Lower leg skin (tissue), 3 donors: ENCODE measurements at regions not wholly inside any gene's neighbourhood (a gene's known extent, or its start where the extent isn't known, plus 50 kb on each side); places are given as distances from the start of the nearest gene placed in this dataset.

Source experiments
- POLR2A ChIP-seq, 2 donors: fragments of 450-650 bp; IDR thresholded peaks; one replicate each; pipeline ENCODE4 v1.6.1; 2016 to 2017; ENCODE audit warnings: antibody characterized with exemption in 2 of 2, mild to moderate bottlenecking in 1 of 2, moderate library complexity in 1 of 2
- TF ChIP-seq, protein P1 (sequence below), 3 donors: fragments of 450-650 bp; IDR thresholded peaks; one replicate each; pipeline ENCODE4 v1.5.1; 2016; ENCODE audit warnings: antibody characterized with exemption in 3 of 3, mild to moderate bottlenecking in 3 of 3, moderate library complexity in 2 of 3

DNA sequence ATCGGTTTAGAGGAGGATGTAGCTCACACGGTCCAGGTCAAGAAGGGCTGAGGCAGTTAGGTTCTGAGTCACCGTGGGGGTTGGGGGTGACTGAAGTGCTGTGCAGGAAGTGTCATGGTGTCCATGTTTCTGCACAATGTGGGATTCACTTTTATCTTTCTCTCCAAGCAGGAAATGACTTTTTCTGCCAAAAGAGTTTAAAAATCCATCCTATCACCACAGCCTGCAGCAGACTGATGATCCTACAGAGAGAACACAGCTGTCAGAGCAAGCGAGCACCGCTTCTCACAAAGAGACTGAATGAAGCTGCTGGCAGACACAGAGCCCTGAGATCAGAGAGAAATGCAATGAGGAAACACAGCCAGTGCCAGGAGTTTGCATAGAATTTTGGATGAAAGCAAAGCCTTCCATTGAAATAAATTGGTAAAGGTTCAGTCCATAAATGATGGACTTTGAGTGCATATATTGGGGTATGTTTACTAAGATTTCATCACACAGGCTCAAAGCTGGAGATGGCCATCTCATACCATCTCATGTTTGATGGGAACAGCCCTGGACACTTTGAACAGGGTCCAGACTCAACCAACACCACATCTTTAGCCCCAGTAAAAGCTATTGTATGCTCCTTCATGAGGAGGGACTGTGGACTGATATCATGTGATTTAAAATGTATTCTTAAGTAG is 213.9 kb upstream of the FBXL7 start:
- TF ChIP-seq, protein P1, sequence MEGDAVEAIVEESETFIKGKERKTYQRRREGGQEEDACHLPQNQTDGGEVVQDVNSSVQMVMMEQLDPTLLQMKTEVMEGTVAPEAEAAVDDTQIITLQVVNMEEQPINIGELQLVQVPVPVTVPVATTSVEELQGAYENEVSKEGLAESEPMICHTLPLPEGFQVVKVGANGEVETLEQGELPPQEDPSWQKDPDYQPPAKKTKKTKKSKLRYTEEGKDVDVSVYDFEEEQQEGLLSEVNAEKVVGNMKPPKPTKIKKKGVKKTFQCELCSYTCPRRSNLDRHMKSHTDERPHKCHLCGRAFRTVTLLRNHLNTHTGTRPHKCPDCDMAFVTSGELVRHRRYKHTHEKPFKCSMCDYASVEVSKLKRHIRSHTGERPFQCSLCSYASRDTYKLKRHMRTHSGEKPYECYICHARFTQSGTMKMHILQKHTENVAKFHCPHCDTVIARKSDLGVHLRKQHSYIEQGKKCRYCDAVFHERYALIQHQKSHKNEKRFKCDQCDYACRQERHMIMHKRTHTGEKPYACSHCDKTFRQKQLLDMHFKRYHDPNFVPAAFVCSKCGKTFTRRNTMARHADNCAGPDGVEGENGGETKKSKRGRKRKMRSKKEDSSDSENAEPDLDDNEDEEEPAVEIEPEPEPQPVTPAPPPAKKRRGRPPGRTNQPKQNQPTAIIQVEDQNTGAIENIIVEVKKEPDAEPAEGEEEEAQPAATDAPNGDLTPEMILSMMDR (IDR thresholded peaks at IDR 0.05): no peak
- TF ChIP-seq POLR2A (IDR thresholded peaks at IDR 0.05): no peak
